Left ventricle myocardium inferior (tissue), 1 donor: ENCODE measurements at regions not wholly inside any gene's neighbourhood (a gene's known extent, or its start where the extent isn't known, plus 50 kb on each side); places are given as distances from the start of the nearest gene placed in this dataset.
A peak's percentile ranks its signal among the peaks of the same experiment; 100 is the strongest.

Experiments
- DNase-seq: peaks from one replicate; pipeline ENCODE4 v3.0.0-alpha.2; 2020
- H3K27ac ChIP-seq: fragments of 200-600 bp; replicated peaks from 2 replicates; pipeline ENCODE4 v1.8.0; 2021
- H3K27me3 ChIP-seq: fragments of 200-600 bp; 2 replicates; pipeline ENCODE4 v1.8.0; 2021; ENCODE audit warnings: low read depth
- H3K36me3 ChIP-seq: fragments of 200-600 bp; 2 replicates; pipeline ENCODE4 v1.8.0; 2021
- H3K4me1 ChIP-seq: fragments of 200-600 bp; 2 replicates; pipeline ENCODE4 v1.8.0; 2021
- H3K4me3 ChIP-seq: fragments of 200-600 bp; 2 replicates; pipeline ENCODE4 v1.8.0; 2021; ENCODE audit warnings: mild to moderate bottlenecking, moderate library complexity
- H3K9me3 ChIP-seq: fragments of 200-600 bp; replicated peaks from 2 replicates; pipeline ENCODE4 v1.8.0; 2021
- CTCF ChIP-seq: fragments of 200-600 bp; IDR thresholded peaks from 2 replicates; pipeline ENCODE4 v1.8.0; 2021; ENCODE audit warnings: antibody characterized with exemption, mild to moderate bottlenecking, borderline replicate concordance
- intact Hi-C: fragments of 100-400 bp; cut with micrococcal nuclease; formaldehyde crosslinking; loops from one replicate; pipeline ENCODE4 v1.11.0; 2022
- donor health status: DM: no; HTN: yes; CAD: no; lungs with severe emphysema.

GRCh38 chr7:42858570-42858969 lies 53.3 kb downstream of the C7orf25 start:
- H3K4me1 ChIP-seq = peaks cover 4% of the 10 kb centered on the region
- no peak for DNase-seq
- no peaks in the 10 kb centered on the region for H3K36me3 ChIP-seq
- H3K27me3 ChIP-seq = peaks cover 39% of the 10 kb centered on the region
- H3K4me3 ChIP-seq = no peak overlapping the region
- peaks cover 8% of the 10 kb centered on the region for H3K9me3 ChIP-seq
- TF ChIP-seq CTCF = no peak
- intact Hi-C loops = no loop called here
- H3K27ac ChIP-seq = no peak overlapping the region

GRCh38 chr7:42856605-42856987 lies 55.3 kb downstream of the C7orf25 start:
- H3K9me3 ChIP-seq = no peaks in the 10 kb centered on the region
- H3K4me1 ChIP-seq = peaks cover 4% of the 10 kb centered on the region
- DNase-seq = no peak
- intact Hi-C loops = no loop called here
- TF ChIP-seq CTCF = no peak
- peak overlapping the region; percentile 60 for H3K4me3 ChIP-seq
- peaks cover 42% of the 10 kb centered on the region for H3K27me3 ChIP-seq
- no peaks in the 10 kb centered on the region for H3K36me3 ChIP-seq
- no peak overlapping the region for H3K27ac ChIP-seq

GRCh38 chr7:42854571-42855118 lies 57.2 kb downstream of the C7orf25 start:
- Histone ChIP-seq H3K36me3 (no peaks in the 10 kb centered on the region), H3K4me1 (peaks cover 4% of the 10 kb centered on the region), H3K27me3 (peaks cover 42% of the 10 kb centered on the region), H3K9me3 (no peaks in the 10 kb centered on the region), H3K4me3 (no peak overlapping the region), H3K27ac (no peak overlapping the region)
- no peak for TF ChIP-seq CTCF
- intact Hi-C loops = no loop called here
- DNase-seq = no peak

- no peaks in the 10 kb centered on the region for H3K36me3 ChIP-seq
- no peak for DNase-seq
- intact Hi-C loops = no loop called here
- no peak overlapping the region for H3K4me3 ChIP-seq
- TF ChIP-seq CTCF = no peak
- H3K27ac ChIP-seq = no peak overlapping the region
- no peaks in the 10 kb centered on the region for H3K9me3 ChIP-seq
- H3K27me3 ChIP-seq = peaks cover 40% of the 10 kb centered on the region
- peaks cover 4% of the 10 kb centered on the region for H3K4me1 ChIP-seq
Observed at GRCh38 chr7:42852531-42852930, 59.3 kb downstream of the C7orf25 start.

- Histone ChIP-seq H3K27me3 (peaks cover 25% of the 10 kb centered on the region), H3K36me3 (no peaks in the 10 kb centered on the region), H3K4me1 (no peaks in the 10 kb centered on the region), H3K4me3 (peak overlapping the region; percentile 37), H3K27ac (no peak overlapping the region), H3K9me3 (no peaks in the 10 kb centered on the region)
- intact Hi-C loops = loop anchor here (5.0 kb wide), 1 partner anchor 901 kb away; no protein-coding TSS in a partner anchor
- peak; percentile 20 for DNase-seq
- peak; percentile 66 for TF ChIP-seq CTCF
Observed at GRCh38 chr7:42843205-42843800, 68.6 kb downstream of the C7orf25 start.
